PFSK-1 (cell line): ENCODE measurements at regions not wholly inside any gene's neighbourhood (a gene's known extent, or its start where the extent isn't known, plus 50 kb on each side); places are given as distances from the start of the nearest gene placed in this dataset.

ENCODE experiments used
- FOXP2 ChIP-seq: optimal IDR thresholded peaks from 2 replicates; pipeline ENCODE3; 2011; ENCODE audit warnings: borderline replicate concordance, control low read depth, inconsistent platforms; ENCODE audit not compliant: insufficient read depth; ENCODE audit errors: extremely low read length, extremely low read depth
- POLR2AphosphoS5 ChIP-seq: IDR thresholded peaks from 2 replicates; pipeline ENCODE4 v1.6.1; 2012; ENCODE audit warnings: low read depth, mild to moderate bottlenecking, control low read depth, low read length, moderate library complexity
- SIN3A ChIP-seq: IDR thresholded peaks from 2 replicates; pipeline ENCODE4 v1.6.1; 2012; ENCODE audit warnings: mild to moderate bottlenecking, low read length, moderate library complexity, borderline replicate concordance; ENCODE audit not compliant: insufficient read depth
- TAF1 ChIP-seq: IDR thresholded peaks from 2 replicates; pipeline ENCODE4 v1.6.1; 2012; ENCODE audit warnings: low read length, control low read depth, borderline replicate concordance; ENCODE audit not compliant: insufficient read depth
- TF ChIP-seq, protein P1 (sequence below), 2 experiments: IDR thresholded peaks; 2 replicates each; pipeline versions ENCODE4 v1.6.1 to v1.8.0; 2011 to 2012; ENCODE audit warnings: low read depth in 2 of 2, low read length in 2 of 2, control low read depth in 1 of 2, inconsistent platforms in 1 of 2, mild to moderate bottlenecking in 1 of 2, moderate library complexity in 1 of 2; ENCODE audit not compliant: insufficient read depth in 1 of 2

DNA sequence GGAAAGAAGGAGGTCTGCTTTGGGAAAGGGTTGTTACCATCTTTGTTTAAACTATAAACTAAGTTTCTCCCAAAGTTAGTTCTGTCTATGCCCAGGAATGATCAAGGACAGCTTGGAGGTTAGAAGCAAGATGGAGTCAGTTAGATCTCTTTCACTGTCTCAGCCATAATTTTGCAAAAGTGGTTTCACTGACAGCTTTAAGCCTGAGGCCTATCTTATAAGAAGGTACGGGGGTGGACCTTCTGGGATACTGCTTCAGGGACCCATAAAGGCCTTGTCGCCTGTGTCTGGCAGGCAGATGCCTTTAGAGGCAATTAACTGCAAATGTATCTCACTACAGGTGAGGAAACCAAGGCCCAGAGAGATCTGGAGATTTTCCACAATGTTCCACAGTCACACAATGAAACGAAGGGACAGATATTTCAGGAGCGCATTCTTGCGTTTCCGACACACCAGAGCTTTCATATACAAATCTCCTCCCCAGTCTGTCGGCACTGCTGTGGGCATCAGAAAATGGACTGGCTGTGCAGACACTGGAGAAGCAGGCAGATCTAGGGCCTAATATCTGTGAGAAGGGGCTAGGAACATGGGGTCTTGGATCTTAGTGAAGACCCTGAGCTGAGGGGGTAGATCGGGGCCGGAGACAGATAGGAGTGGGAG is 169.5 kb upstream of the SMAD3 start:
- TF ChIP-seq POLR2AphosphoS5 (no peak), TAF1 (no peak), SIN3A (no peak), FOXP2 (no peak)
- TF ChIP-seq, protein P1, sequence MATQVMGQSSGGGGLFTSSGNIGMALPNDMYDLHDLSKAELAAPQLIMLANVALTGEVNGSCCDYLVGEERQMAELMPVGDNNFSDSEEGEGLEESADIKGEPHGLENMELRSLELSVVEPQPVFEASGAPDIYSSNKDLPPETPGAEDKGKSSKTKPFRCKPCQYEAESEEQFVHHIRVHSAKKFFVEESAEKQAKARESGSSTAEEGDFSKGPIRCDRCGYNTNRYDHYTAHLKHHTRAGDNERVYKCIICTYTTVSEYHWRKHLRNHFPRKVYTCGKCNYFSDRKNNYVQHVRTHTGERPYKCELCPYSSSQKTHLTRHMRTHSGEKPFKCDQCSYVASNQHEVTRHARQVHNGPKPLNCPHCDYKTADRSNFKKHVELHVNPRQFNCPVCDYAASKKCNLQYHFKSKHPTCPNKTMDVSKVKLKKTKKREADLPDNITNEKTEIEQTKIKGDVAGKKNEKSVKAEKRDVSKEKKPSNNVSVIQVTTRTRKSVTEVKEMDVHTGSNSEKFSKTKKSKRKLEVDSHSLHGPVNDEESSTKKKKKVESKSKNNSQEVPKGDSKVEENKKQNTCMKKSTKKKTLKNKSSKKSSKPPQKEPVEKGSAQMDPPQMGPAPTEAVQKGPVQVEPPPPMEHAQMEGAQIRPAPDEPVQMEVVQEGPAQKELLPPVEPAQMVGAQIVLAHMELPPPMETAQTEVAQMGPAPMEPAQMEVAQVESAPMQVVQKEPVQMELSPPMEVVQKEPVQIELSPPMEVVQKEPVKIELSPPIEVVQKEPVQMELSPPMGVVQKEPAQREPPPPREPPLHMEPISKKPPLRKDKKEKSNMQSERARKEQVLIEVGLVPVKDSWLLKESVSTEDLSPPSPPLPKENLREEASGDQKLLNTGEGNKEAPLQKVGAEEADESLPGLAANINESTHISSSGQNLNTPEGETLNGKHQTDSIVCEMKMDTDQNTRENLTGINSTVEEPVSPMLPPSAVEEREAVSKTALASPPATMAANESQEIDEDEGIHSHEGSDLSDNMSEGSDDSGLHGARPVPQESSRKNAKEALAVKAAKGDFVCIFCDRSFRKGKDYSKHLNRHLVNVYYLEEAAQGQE (IDR thresholded peaks at IDR 0.05; ENCODE audit: insufficient read depth in 1 of 2, low read depth in 2 of 2, low read length in 2 of 2) = no peak

DNA sequence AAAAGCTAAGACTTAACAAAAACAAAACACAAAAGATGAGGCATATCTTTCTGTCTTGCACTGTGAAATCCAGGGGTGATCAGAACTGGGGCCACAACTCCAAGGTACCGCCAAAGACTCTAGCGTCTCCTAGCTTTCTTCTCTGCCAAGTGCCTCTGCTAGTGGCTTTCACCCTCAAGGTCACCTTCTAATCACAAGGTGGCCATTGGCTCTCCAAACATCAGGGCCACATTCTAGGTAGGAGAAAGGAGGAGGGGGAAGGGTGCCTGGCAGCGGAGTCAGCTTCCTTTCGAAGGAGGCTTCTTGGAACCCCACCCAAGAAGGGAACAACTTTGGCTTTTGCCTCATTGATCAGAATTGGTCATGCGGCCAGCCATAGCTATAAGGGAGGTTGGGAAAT is 168.8 kb upstream of the SMAD3 start:
- TF ChIP-seq POLR2AphosphoS5 = no peak
- no peak for TF ChIP-seq FOXP2
- no peak for TF ChIP-seq TAF1
- TF ChIP-seq, protein P1 (IDR thresholded peaks at IDR 0.05; ENCODE audit: insufficient read depth in 1 of 2, low read depth in 2 of 2, low read length in 2 of 2) = no peak
- TF ChIP-seq SIN3A = no peak

DNA sequence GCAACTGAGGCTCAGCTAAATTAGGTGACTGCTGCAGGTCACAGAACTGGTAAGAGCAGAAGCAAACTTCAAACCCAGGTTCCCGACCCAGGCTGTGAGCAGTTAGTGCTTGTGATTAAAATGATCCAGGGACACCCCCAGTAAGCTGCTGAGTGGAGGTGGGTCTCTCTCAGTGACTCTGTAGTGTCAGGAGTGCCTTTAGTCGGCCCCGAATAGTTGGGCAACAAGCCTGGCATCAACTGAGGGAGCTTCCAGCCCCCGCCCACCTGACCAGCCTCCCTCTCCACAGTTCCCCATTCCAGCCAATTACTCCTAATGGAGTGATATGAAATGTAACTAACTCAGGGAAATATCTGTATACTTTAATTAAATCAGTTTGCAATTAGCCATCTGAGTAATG is 168.0 kb upstream of the SMAD3 start:
- TF ChIP-seq, protein P1 (IDR thresholded peaks at IDR 0.05; ENCODE audit: insufficient read depth in 1 of 2, low read depth in 2 of 2, low read length in 2 of 2) = no peak
- TF ChIP-seq TAF1 = no peak
- TF ChIP-seq FOXP2 = no peak
- TF ChIP-seq SIN3A = no peak
- no peak for TF ChIP-seq POLR2AphosphoS5

DNA sequence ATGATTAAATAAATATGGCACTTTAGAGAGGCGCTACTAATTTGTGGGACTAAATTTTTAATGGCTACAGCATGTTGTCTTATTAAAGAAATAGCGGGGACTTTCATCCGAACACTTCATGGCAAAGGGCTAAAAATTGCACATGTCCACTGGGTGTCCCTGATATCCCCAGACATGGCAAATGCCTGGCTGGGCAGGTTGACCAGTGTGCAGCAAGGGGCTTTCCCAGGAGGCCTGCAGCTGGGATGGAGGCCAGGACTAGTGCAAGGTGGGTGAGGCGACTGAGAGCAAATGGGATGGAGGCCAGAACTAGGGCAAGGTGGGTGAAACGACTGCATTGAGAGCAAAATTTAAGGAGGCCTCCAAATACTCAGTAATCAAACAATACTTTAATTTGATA is 167.4 kb upstream of the SMAD3 start:
- TF ChIP-seq, protein P1 (IDR thresholded peaks at IDR 0.05; ENCODE audit: insufficient read depth in 1 of 2, low read depth in 2 of 2, low read length in 2 of 2) = no peak
- TF ChIP-seq SIN3A = no peak
- TF ChIP-seq FOXP2 = no peak
- no peak for TF ChIP-seq TAF1
- no peak for TF ChIP-seq POLR2AphosphoS5
